Neural progenitor cell (in vitro differentiated cells): ENCODE measurements at regions not wholly inside any gene's neighbourhood (a gene's known extent, or its start where the extent isn't known, plus 50 kb on each side); places are given as distances from the start of the nearest gene placed in this dataset.

Experiments
- DNase-seq: peaks from one replicate; pipeline ENCODE4 v3.0.0-alpha.2; 2016; ENCODE audit warnings: low spot score
- H2AFZ ChIP-seq: fragments of 200-600 bp; sonication (generic); replicated peaks from 2 replicates; pipeline ENCODE4 v1.6.1; 2016; ENCODE audit warnings: antibody characterized with exemption
- H3F3A ChIP-seq: fragments of 200-600 bp; sonication (generic); 2 replicates; pipeline ENCODE4 v1.6.1; 2016; ENCODE audit warnings: antibody characterized with exemption, low read depth
- H3K27ac ChIP-seq: fragments of 200-600 bp; sonication (generic); 2 replicates; pipeline ENCODE4 v1.5.1; 2016; ENCODE audit warnings: mild to moderate bottlenecking
- H3K27me3 ChIP-seq: fragments of 200-600 bp; sonication (generic); 2 replicates; pipeline ENCODE4 v1.6.1; 2016; ENCODE audit warnings: mild to moderate bottlenecking, moderate library complexity
- H3K36me3 ChIP-seq: fragments of 200-600 bp; sonication (generic); 2 replicates; pipeline ENCODE4 v1.5.1; 2016
- H3K4me1 ChIP-seq: fragments of 200-600 bp; sonication (generic); 2 replicates; pipeline ENCODE4 v1.6.1; 2016; ENCODE audit warnings: mixed run types
- H3K4me2 ChIP-seq: fragments of 200-600 bp; sonication (generic); 2 replicates; pipeline ENCODE4 v1.6.1; 2016
- H3K4me3 ChIP-seq: fragments of 200-600 bp; sonication (generic); 2 replicates; pipeline ENCODE4 v1.5.1; 2016
- H3K79me2 ChIP-seq: fragments of 200-600 bp; sonication (generic); 2 replicates; pipeline ENCODE4 v1.6.1; 2016; ENCODE audit warnings: low read depth
- H3K9ac ChIP-seq: fragments of 200-600 bp; sonication (generic); 2 replicates; pipeline ENCODE4 v1.6.1; 2016
- H3K9me3 ChIP-seq: fragments of 200-600 bp; sonication (generic); 2 replicates; pipeline ENCODE4 v1.5.1; 2016; ENCODE audit warnings: low read depth
- H4K20me1 ChIP-seq: fragments of 200-600 bp; sonication (generic); 2 replicates; pipeline ENCODE4 v1.6.1; 2016; ENCODE audit warnings: low read depth
- H3K27ac Mint-ChIP-seq: 3 replicates; pipeline ENCODE4 v1.8.0; 2021; ENCODE audit warnings: mixed read lengths
- H3K27me3 Mint-ChIP-seq: 2 replicates; pipeline ENCODE4 v1.8.0; 2022; ENCODE audit warnings: low read depth, mild to moderate bottlenecking, inconsistent platforms, moderate library complexity, mixed read lengths; ENCODE audit not compliant: insufficient read depth
- H3K36me3 Mint-ChIP-seq: 3 replicates; pipeline ENCODE4 v1.8.0; 2021; ENCODE audit warnings: mixed read lengths
- H3K4me1 Mint-ChIP-seq: 3 replicates; pipeline ENCODE4 v1.8.0; 2021; ENCODE audit warnings: mixed read lengths
- H3K4me3 Mint-ChIP-seq: 3 replicates; pipeline ENCODE4 v1.8.0; 2021; ENCODE audit warnings: mild to moderate bottlenecking, moderate library complexity, mixed read lengths
- H3K9me3 Mint-ChIP-seq: 3 replicates; pipeline ENCODE4 v1.8.0; 2020; ENCODE audit warnings: mixed read lengths
- EZH2 ChIP-seq: fragments of 200-600 bp; sonication (generic); IDR thresholded peaks from 2 replicates; pipeline ENCODE4 v1.6.1; 2017; ENCODE audit warnings: antibody characterized with exemption, mild to moderate bottlenecking, moderate library complexity
- EZH2phosphoT487 ChIP-seq: fragments of 200-600 bp; sonication (generic); IDR thresholded peaks from 2 replicates; pipeline ENCODE4 v1.6.1; 2017; ENCODE audit warnings: antibody characterized with exemption
- TF ChIP-seq, protein P1 (sequence below): fragments of 200-600 bp; sonication (generic); IDR thresholded peaks from 2 replicates; pipeline ENCODE4 v1.5.1; 2017; ENCODE audit warnings: antibody characterized with exemption, mild to moderate bottlenecking

DNA sequence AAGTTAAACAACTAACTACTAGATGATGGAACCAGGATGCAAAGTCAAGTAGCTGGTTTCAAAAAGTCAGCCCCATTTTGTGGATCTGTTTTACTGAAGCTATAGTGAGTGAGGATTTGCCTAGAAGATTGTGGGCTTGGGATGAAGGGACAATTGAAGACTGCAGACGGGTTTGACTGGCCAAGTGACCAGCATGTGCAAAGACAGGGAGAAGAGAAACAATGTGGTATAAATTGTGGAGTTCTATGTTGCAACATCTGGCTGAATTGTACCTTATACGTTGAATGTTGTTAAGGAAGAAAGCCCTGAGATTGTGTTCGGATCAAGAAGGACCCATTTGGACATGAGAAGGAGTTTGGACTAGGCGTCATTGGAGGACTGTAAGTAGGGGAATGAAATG is 101.8 kb downstream of the MAT2B start:
- Histone ChIP-seq H3K4me2 (no peak overlapping the region), H3K4me1 (no peaks in the 10 kb centered on the region), H4K20me1 (no peaks in the 10 kb centered on the region), H3K79me2 (no peaks in the 10 kb centered on the region), H3K27ac (no peak overlapping the region), H3K9ac (no peak overlapping the region), H2AFZ (no peak overlapping the region), H3K9me3 (no peaks in the 10 kb centered on the region), H3K36me3 (no peaks in the 10 kb centered on the region), H3K27me3 (no peaks in the 10 kb centered on the region), H3F3A (no peaks in the 10 kb centered on the region), H3K4me3 (no peak overlapping the region)
- no peak for DNase-seq
- H3K9me3 Mint-ChIP-seq: no peaks in the 10 kb centered on the region
- H3K27me3 Mint-ChIP-seq: no peaks in the 10 kb centered on the region
- no peaks in the 10 kb centered on the region for H3K36me3 Mint-ChIP-seq
- TF ChIP-seq EZH2phosphoT487: no peak
- TF ChIP-seq EZH2: no peak
- TF ChIP-seq, protein P1, sequence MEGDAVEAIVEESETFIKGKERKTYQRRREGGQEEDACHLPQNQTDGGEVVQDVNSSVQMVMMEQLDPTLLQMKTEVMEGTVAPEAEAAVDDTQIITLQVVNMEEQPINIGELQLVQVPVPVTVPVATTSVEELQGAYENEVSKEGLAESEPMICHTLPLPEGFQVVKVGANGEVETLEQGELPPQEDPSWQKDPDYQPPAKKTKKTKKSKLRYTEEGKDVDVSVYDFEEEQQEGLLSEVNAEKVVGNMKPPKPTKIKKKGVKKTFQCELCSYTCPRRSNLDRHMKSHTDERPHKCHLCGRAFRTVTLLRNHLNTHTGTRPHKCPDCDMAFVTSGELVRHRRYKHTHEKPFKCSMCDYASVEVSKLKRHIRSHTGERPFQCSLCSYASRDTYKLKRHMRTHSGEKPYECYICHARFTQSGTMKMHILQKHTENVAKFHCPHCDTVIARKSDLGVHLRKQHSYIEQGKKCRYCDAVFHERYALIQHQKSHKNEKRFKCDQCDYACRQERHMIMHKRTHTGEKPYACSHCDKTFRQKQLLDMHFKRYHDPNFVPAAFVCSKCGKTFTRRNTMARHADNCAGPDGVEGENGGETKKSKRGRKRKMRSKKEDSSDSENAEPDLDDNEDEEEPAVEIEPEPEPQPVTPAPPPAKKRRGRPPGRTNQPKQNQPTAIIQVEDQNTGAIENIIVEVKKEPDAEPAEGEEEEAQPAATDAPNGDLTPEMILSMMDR: no peak
- no peak overlapping the region for H3K4me3 Mint-ChIP-seq
- no peak overlapping the region for H3K27ac Mint-ChIP-seq
- no peaks in the 10 kb centered on the region for H3K4me1 Mint-ChIP-seq

DNA sequence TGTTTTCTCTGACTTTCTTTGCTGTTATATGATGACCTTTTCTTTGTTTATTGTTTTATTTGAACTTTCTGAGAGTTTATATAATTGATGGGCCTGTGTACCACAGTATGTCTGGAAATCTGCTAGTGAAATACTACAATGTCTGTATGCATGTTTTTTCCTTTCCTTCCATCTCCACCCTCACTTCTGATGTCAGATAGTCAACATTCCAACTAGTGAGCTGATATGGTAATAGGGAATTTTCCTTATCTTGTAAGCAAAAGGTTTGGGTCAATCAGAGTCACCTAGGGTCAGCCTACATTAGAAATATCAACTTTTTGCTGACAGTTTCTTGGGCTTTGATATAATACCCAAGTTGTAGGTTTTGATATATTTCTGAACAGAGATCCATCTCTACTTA is 103.2 kb downstream of the MAT2B start:
- Histone ChIP-seq H3K4me3 (no peak overlapping the region), H2AFZ (no peak overlapping the region), H3K9ac (no peak overlapping the region), H3K4me1 (no peaks in the 10 kb centered on the region), H3F3A (no peaks in the 10 kb centered on the region), H4K20me1 (no peaks in the 10 kb centered on the region), H3K9me3 (no peaks in the 10 kb centered on the region), H3K4me2 (no peak overlapping the region), H3K36me3 (no peaks in the 10 kb centered on the region), H3K79me2 (no peaks in the 10 kb centered on the region), H3K27me3 (no peaks in the 10 kb centered on the region), H3K27ac (no peak overlapping the region)
- H3K4me3 Mint-ChIP-seq: no peak overlapping the region
- no peak for TF ChIP-seq EZH2
- TF ChIP-seq, protein P1: no peak
- no peak for TF ChIP-seq EZH2phosphoT487
- H3K9me3 Mint-ChIP-seq: no peaks in the 10 kb centered on the region
- no peak for DNase-seq
- H3K27ac Mint-ChIP-seq: no peak overlapping the region
- H3K4me1 Mint-ChIP-seq: no peaks in the 10 kb centered on the region
- no peaks in the 10 kb centered on the region for H3K36me3 Mint-ChIP-seq
- no peaks in the 10 kb centered on the region for H3K27me3 Mint-ChIP-seq

DNA sequence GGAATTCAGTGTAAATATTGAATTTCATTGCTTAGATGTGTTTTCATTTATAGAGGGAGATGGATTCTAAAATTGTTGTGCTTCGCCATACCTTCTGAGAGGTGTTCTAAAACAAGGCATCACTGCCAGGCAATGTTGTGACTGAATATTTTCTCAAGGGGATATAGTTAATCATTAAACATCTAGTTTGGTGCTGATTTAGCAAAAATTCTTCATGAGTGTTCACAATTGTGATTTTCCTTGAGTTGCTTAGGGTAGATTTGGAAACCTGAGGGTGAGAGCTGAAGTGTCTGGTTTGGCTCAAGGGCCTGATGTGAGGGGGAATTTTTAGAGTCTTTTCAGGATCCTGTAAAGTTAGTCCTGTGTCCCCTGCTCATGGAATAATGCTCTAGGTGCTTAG is 104.5 kb downstream of the MAT2B start:
- no peak overlapping the region for H3K27ac Mint-ChIP-seq
- no peaks in the 10 kb centered on the region for H3K36me3 ChIP-seq
- no peaks in the 10 kb centered on the region for H3K4me1 Mint-ChIP-seq
- no peaks in the 10 kb centered on the region for H3K27me3 Mint-ChIP-seq
- H3F3A ChIP-seq: no peaks in the 10 kb centered on the region
- H3K27me3 ChIP-seq: no peaks in the 10 kb centered on the region
- H3K9me3 ChIP-seq: no peaks in the 10 kb centered on the region
- no peak overlapping the region for H3K9ac ChIP-seq
- no peaks in the 10 kb centered on the region for H3K4me1 ChIP-seq
- H3K4me3 ChIP-seq: no peak overlapping the region
- H3K27ac ChIP-seq: no peak overlapping the region
- H4K20me1 ChIP-seq: no peaks in the 10 kb centered on the region
- TF ChIP-seq EZH2: no peak
- TF ChIP-seq, protein P1: no peak
- TF ChIP-seq EZH2phosphoT487: no peak
- H2AFZ ChIP-seq: no peak overlapping the region
- H3K36me3 Mint-ChIP-seq: no peaks in the 10 kb centered on the region
- no peak for DNase-seq
- H3K4me2 ChIP-seq: no peak overlapping the region
- H3K4me3 Mint-ChIP-seq: no peak overlapping the region
- no peaks in the 10 kb centered on the region for H3K79me2 ChIP-seq
- H3K9me3 Mint-ChIP-seq: no peaks in the 10 kb centered on the region
